Stomach (tissue), 4 donors: ENCODE measurements at regions not wholly inside any gene's neighbourhood (a gene's known extent, or its start where the extent isn't known, plus 50 kb on each side); places are given as distances from the start of the nearest gene placed in this dataset.

Experiments
- CTCF ChIP-seq, 7 experiments: fragments of 450-650 bp in 4 of 7; fragments of 200-600 bp in 3 of 7; sonication (generic) in 3 of 7; IDR thresholded peaks; one replicate each; pipeline ENCODE4 v1.5.1; 2016 to 2019; ENCODE audit warnings: antibody characterized with exemption in 7 of 7, control low read depth in 2 of 7, mild to moderate bottlenecking in 1 of 7
- EP300 ChIP-seq: sonication (generic); formaldehyde crosslinking; IDR thresholded peaks from one replicate; pipeline ENCODE4 v1.6.1; 2017; ENCODE audit warnings: antibody characterized with exemption
- POLR2A ChIP-seq, 4 donors: fragments of 450-650 bp; IDR thresholded peaks; one replicate each; pipeline ENCODE4 v1.6.1; 2016; ENCODE audit warnings: antibody characterized with exemption in 4 of 4, control low read depth in 2 of 4, mild to moderate bottlenecking in 1 of 4, moderate library complexity in 1 of 4
- POLR2AphosphoS5 ChIP-seq, 3 donors: sonication (generic); formaldehyde crosslinking; IDR thresholded peaks; one replicate each; pipeline ENCODE4 v1.6.1; 2016; ENCODE audit warnings: antibody characterized with exemption in 3 of 3

- TF ChIP-seq CTCF (IDR thresholded peaks at IDR 0.05) = no peak
- TF ChIP-seq POLR2A (IDR thresholded peaks at IDR 0.05) = no peak
- TF ChIP-seq EP300 = no peak
- TF ChIP-seq POLR2AphosphoS5 (IDR thresholded peaks at IDR 0.05) = no peak
These were observed 412.8 kb downstream of the ZFHX3 start for GRCh38 chr16:72635104-72635503.
